ENCODE measurements at regions not wholly inside any gene's neighbourhood (a gene's known extent, or its start where the extent isn't known, plus 50 kb on each side); places are given as distances from the start of the nearest gene placed in this dataset.

DNA sequence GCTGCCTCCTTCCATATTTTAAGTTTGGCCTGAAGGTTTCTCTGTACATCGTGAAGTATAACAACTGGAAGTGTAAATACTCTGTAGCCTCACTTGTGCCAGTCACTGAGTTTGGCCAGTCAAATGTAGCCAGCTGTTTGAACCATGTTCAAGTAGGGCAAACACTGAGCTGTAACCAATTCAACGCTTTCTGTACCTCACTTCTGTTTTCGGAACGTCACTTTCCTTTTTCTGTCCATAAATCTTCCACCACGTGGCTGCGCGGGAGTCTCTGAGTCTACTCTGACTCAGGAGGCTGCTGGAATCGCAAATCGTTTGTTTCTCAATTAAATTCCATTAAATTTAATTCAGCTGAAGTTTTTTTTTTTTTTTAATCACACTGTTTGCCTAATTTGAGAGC is 88.8 kb upstream of the RARB start:
- Histone ChIP-seq H3K79me2 (ENCODE audit: low read length) (no peaks in the 10 kb centered on the region), H3K4me1 (ENCODE audit: low read length) (no peaks in the 10 kb centered on the region), H2AFZ (ENCODE audit: low read length) (no peak overlapping the region), H3K27ac (ENCODE audit: low read length) (no peak overlapping the region), H4K20me1 (ENCODE audit: insufficient read depth, low read depth, low read length) (no peaks in the 10 kb centered on the region), H3K9me3 (ENCODE audit: low read length) (no peaks in the 10 kb centered on the region), H3K27me3 (ENCODE audit: low read length) (no peaks in the 10 kb centered on the region), H3K36me3 (ENCODE audit: insufficient read depth, low read length) (no peaks in the 10 kb centered on the region), H3K9me2 (replicated peaks; ENCODE audit: insufficient read depth, low read length) (no peaks in the 10 kb centered on the region), H3K9ac (ENCODE audit: low read length) (no peak overlapping the region), H3K4me3 (ENCODE audit: low read length) (no peak overlapping the region), H3K4me2 (ENCODE audit: low read depth, low read length, poor library complexity, severe bottlenecking) (no peak overlapping the region)
- no peak for DNase-seq

DNA sequence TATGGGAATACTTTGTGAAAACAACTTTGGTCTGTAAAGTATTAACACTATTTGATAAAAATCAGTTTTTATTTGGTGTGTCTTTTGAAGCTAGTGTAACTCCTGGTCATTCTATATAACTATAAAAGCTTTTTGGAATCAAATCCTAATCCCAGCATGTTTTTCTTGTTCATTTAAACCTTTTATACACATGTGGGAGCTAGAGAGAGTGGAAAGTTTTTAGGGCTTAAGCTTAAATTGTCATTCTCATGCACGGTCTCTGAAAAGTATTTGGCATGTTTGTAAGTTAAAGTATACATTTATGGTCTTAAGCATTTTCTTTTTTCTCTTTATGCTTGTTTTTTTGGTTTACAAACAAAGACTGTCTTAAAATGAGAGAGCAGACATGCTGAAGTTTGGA is 83.4 kb upstream of the RARB start:
- no peaks in the 10 kb centered on the region for H3K9me3 ChIP-seq (ENCODE audit: low read length)
- H3K4me3 ChIP-seq (ENCODE audit: low read length): no peak overlapping the region
- no peaks in the 10 kb centered on the region for H4K20me1 ChIP-seq (ENCODE audit: insufficient read depth, low read depth, low read length)
- no peaks in the 10 kb centered on the region for H3K79me2 ChIP-seq (ENCODE audit: low read length)
- no peaks in the 10 kb centered on the region for H3K36me3 ChIP-seq (ENCODE audit: insufficient read depth, low read length)
- H3K27ac ChIP-seq (ENCODE audit: low read length): no peak overlapping the region
- H3K9me2 ChIP-seq (replicated peaks; ENCODE audit: insufficient read depth, low read length): no peaks in the 10 kb centered on the region
- H3K4me2 ChIP-seq (ENCODE audit: low read depth, low read length, poor library complexity, severe bottlenecking): no peak overlapping the region
- H3K27me3 ChIP-seq (ENCODE audit: low read length): no peaks in the 10 kb centered on the region
- no peak overlapping the region for H3K9ac ChIP-seq (ENCODE audit: low read length)
- no peak overlapping the region for H2AFZ ChIP-seq (ENCODE audit: low read length)
- DNase-seq: no peak
- H3K4me1 ChIP-seq (ENCODE audit: low read length): no peaks in the 10 kb centered on the region

DNA sequence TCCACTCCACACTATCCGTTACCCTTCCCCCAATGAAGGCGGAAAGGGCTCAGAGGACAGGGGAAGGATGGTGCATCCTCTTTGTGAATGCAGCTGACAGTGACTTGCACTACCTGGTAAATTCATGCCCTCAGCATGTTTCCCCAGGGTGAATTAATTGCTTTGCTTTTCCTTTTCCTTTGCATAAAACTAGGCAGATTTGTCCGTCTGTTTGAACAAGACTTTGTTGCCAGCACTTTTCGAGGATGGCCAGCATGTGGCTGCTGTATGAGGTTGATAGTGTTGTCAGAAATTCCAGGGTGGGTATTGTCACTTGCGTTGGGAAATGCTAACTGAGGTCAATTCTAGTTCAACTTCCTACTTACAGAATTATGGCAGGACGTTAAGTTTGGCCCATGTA is 79.0 kb upstream of the RARB start:
- Histone ChIP-seq H4K20me1 (ENCODE audit: insufficient read depth, low read depth, low read length) (no peaks in the 10 kb centered on the region), H3K36me3 (ENCODE audit: insufficient read depth, low read length) (no peaks in the 10 kb centered on the region), H2AFZ (ENCODE audit: low read length) (no peak overlapping the region), H3K4me3 (ENCODE audit: low read length) (no peak overlapping the region), H3K27ac (ENCODE audit: low read length) (no peak overlapping the region), H3K9me3 (ENCODE audit: low read length) (no peaks in the 10 kb centered on the region), H3K9me2 (replicated peaks; ENCODE audit: insufficient read depth, low read length) (no peaks in the 10 kb centered on the region), H3K4me2 (ENCODE audit: low read depth, low read length, poor library complexity, severe bottlenecking) (no peak overlapping the region), H3K79me2 (ENCODE audit: low read length) (no peaks in the 10 kb centered on the region), H3K4me1 (ENCODE audit: low read length) (no peaks in the 10 kb centered on the region), H3K9ac (ENCODE audit: low read length) (no peak overlapping the region), H3K27me3 (ENCODE audit: low read length) (no peaks in the 10 kb centered on the region)
- DNase-seq: no peak

DNA sequence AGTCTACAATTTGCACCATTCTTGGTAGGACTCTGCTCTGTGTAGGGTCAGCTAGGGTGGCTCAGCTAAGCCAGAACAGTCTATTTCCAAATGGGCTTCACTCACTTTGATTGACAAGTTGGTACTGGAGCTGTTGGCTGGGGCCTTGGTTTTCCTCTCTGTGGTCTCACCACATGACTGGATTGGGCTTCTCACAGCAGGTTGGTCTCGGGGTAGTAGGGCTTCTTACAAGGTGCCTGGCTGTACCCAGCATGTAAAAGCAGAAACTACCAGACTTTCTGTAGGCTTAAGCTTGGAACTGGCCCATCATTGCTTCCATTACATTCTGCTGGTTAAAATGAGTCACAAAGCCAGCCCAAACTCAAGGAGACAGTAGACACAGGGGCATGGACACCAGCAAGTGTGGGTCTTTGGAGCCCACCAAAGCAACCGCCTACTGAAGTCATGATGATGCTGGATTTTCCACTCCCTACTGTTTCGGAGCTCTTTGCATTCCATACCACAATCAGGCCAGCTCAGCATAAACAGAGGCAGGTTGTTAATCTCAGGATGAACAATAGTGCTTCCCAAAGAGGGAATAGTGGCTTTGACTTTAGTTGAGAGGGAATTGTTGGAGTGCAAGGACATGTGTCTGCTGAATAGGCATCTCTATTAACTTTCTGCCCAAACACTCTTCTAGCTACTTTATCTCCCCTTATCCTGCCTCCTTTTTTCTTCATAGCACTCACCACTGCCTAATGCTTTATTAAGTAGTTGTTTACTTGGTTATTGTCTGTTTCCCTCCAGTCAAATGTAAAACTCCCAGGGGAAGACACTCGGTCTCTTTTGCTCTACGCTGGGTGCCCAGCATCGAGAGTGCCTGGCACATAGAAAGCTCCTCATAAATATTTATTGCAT is 78.0 kb upstream of the RARB start:
- Histone ChIP-seq H2AFZ (ENCODE audit: low read length) (no peak overlapping the region), H3K9me3 (ENCODE audit: low read length) (no peaks in the 10 kb centered on the region)

DNA sequence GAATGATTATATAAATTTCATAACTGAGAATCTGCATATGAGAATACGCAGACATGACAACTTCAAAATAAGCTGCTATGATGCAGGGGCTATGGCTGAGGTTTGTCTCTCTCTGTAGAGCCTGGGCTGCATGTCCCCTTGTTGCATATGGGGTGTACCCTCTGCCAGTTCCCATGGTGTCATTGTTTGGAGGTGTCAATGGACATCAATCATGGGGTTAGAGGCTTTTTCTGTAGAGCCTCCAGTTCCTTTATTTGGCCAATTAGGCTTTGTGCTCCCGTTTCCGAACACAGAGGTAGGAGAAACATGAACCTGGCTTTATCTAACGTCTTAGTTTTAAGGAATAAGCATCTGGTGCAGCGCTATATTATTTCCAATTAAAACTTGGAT is 77.3 kb upstream of the RARB start:
- H3K4me1 ChIP-seq (ENCODE audit: low read length): no peaks in the 10 kb centered on the region
- no peak overlapping the region for H3K4me2 ChIP-seq (ENCODE audit: low read depth, low read length, poor library complexity, severe bottlenecking)
- H3K4me3 ChIP-seq (ENCODE audit: low read length): no peak overlapping the region
- no peaks in the 10 kb centered on the region for H3K9me3 ChIP-seq (ENCODE audit: low read length)
- H2AFZ ChIP-seq (ENCODE audit: low read length): no peak overlapping the region
- H4K20me1 ChIP-seq (ENCODE audit: insufficient read depth, low read depth, low read length): no peaks in the 10 kb centered on the region
- no peaks in the 10 kb centered on the region for H3K9me2 ChIP-seq (replicated peaks; ENCODE audit: insufficient read depth, low read length)
- H3K27me3 ChIP-seq (ENCODE audit: low read length): no peaks in the 10 kb centered on the region
- no peaks in the 10 kb centered on the region for H3K36me3 ChIP-seq (ENCODE audit: insufficient read depth, low read length)
- no peak overlapping the region for H3K27ac ChIP-seq (ENCODE audit: low read length)
- H3K9ac ChIP-seq (ENCODE audit: low read length): no peak overlapping the region
- no peak for DNase-seq
- no peaks in the 10 kb centered on the region for H3K79me2 ChIP-seq (ENCODE audit: low read length)

More for the DNA sequence above, 78.0 kb upstream of the RARB start:
- Histone ChIP-seq H3K4me2 (ENCODE audit: low read depth, low read length, poor library complexity, severe bottlenecking) (no peak overlapping the region), H3K79me2 (ENCODE audit: low read length) (no peaks in the 10 kb centered on the region), H3K27ac (ENCODE audit: low read length) (no peak overlapping the region), H3K9me2 (replicated peaks; ENCODE audit: insufficient read depth, low read length) (no peaks in the 10 kb centered on the region), H3K36me3 (ENCODE audit: insufficient read depth, low read length) (no peaks in the 10 kb centered on the region), H3K27me3 (ENCODE audit: low read length) (no peaks in the 10 kb centered on the region), H4K20me1 (ENCODE audit: insufficient read depth, low read depth, low read length) (no peaks in the 10 kb centered on the region), H3K4me1 (ENCODE audit: low read length) (no peaks in the 10 kb centered on the region), H3K9ac (ENCODE audit: low read length) (no peak overlapping the region), H3K4me3 (ENCODE audit: low read length) (no peak overlapping the region)
- no peak for DNase-seq

DNA sequence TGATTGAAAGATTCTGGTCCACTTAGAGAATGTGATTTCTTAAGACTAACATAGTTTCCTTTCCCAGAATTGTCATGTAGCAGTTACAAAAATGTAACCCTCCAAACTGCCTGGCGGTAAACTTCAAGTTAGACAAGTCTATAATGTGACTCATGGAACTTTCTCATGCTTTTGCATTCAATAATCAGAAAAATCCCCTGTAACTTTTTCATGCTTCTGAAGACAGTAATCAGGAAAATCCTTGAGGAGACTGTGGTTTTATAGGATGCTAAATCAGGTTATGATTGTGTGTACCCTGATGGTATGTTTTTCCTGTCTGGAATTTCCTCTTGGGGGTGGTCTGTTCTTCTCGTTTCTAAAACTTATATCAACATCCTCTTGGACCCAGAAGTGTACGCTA is 74.0 kb upstream of the RARB start:
- DNase-seq: no peak
- no peaks in the 10 kb centered on the region for H3K9me3 ChIP-seq (ENCODE audit: low read length)
- no peaks in the 10 kb centered on the region for H3K4me1 ChIP-seq (ENCODE audit: low read length)
- H3K36me3 ChIP-seq (ENCODE audit: insufficient read depth, low read length): no peaks in the 10 kb centered on the region
- H3K9me2 ChIP-seq (replicated peaks; ENCODE audit: insufficient read depth, low read length): no peaks in the 10 kb centered on the region
- H3K27me3 ChIP-seq (ENCODE audit: low read length): no peaks in the 10 kb centered on the region
- no peaks in the 10 kb centered on the region for H4K20me1 ChIP-seq (ENCODE audit: insufficient read depth, low read depth, low read length)
- H3K4me2 ChIP-seq (ENCODE audit: low read depth, low read length, poor library complexity, severe bottlenecking): no peak overlapping the region
- H3K9ac ChIP-seq (ENCODE audit: low read length): no peak overlapping the region
- no peaks in the 10 kb centered on the region for H3K79me2 ChIP-seq (ENCODE audit: low read length)
- H3K4me3 ChIP-seq (ENCODE audit: low read length): no peak overlapping the region
- H3K27ac ChIP-seq (ENCODE audit: low read length): no peak overlapping the region
- no peak overlapping the region for H2AFZ ChIP-seq (ENCODE audit: low read length)

DNA sequence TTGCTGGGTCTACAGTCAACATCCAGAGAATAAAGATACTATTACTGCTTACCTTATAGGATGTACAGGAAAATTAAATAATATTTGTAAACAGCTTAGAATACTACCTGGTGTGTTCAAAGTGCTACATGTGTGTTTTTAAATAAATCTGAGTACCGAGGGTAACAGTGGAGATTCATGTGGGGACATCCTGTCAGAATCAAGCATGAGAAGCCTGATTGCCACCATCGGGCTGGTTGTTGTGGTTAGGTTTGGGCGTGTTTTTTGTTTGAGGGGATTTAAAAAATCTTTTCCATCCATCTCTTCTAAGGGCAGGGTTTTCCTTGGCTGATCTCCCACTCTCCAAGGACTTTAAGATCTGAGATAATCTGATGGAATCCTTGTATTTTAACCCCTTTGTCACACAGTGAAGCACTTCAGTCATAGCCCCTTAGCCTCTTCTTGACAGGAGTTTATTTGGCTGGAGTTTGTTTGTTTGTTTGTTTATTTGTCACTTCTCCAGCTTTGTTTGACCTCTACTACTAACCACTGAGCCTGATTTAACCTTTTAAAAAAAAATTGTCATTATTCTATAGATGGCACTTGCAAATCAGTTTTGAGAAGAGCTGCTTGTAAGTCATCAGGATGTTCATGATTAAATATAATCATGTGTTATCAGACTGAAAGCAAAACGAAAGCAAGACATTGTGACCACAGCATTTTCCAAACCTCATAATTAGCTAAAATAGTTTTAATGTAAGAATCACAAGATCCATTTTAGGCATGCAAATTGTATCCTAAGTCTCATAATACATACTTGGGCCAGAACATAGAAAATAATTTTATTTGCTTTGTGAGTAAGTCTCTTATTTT is 72.8 kb upstream of the RARB start:
- Histone ChIP-seq H3K9me3 (ENCODE audit: low read length) (no peaks in the 10 kb centered on the region), H3K79me2 (ENCODE audit: low read length) (no peaks in the 10 kb centered on the region), H3K27ac (ENCODE audit: low read length) (no peak overlapping the region), H3K4me2 (ENCODE audit: low read depth, low read length, poor library complexity, severe bottlenecking) (no peak overlapping the region), H3K36me3 (ENCODE audit: insufficient read depth, low read length) (no peaks in the 10 kb centered on the region), H4K20me1 (ENCODE audit: insufficient read depth, low read depth, low read length) (no peaks in the 10 kb centered on the region), H3K9ac (ENCODE audit: low read length) (no peak overlapping the region), H3K4me1 (ENCODE audit: low read length) (no peaks in the 10 kb centered on the region), H2AFZ (ENCODE audit: low read length) (no peak overlapping the region), H3K4me3 (ENCODE audit: low read length) (no peak overlapping the region), H3K9me2 (replicated peaks; ENCODE audit: insufficient read depth, low read length) (no peaks in the 10 kb centered on the region), H3K27me3 (ENCODE audit: low read length) (no peaks in the 10 kb centered on the region)
- DNase-seq: no peak

DNA sequence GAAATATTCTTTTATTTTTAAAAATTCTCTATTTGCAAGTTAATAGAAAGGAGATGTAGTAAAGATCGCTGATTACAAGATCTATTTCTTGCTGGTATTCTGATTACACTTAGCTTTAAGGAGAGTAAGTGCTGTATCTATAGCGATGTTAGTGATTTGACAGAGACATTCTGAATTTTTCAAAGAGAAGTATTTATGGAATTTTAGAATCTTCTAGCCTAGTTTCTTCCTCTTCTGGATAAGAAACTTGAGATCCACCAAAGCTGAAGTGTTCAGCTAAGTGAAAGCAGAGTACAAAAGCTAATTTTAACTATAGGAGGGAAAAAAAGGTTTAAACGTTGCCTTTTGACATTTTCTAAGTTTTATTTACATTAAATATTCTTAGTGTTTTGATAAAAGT is 72.1 kb upstream of the RARB start:
- Histone ChIP-seq H3K9ac (ENCODE audit: low read length) (no peak overlapping the region), H3K79me2 (ENCODE audit: low read length) (no peaks in the 10 kb centered on the region), H3K4me2 (ENCODE audit: low read depth, low read length, poor library complexity, severe bottlenecking) (no peak overlapping the region), H3K36me3 (ENCODE audit: insufficient read depth, low read length) (no peaks in the 10 kb centered on the region), H3K9me2 (replicated peaks; ENCODE audit: insufficient read depth, low read length) (no peaks in the 10 kb centered on the region), H3K4me3 (ENCODE audit: low read length) (no peak overlapping the region), H3K4me1 (ENCODE audit: low read length) (no peaks in the 10 kb centered on the region), H3K9me3 (ENCODE audit: low read length) (no peaks in the 10 kb centered on the region), H3K27me3 (ENCODE audit: low read length) (no peaks in the 10 kb centered on the region), H2AFZ (ENCODE audit: low read length) (no peak overlapping the region), H3K27ac (ENCODE audit: low read length) (no peak overlapping the region), H4K20me1 (ENCODE audit: insufficient read depth, low read depth, low read length) (no peaks in the 10 kb centered on the region)
- no peak for DNase-seq
